NCI-H128 (cell line): ENCODE measurements at regions not wholly inside any gene's neighbourhood (a gene's known extent, or its start where the extent isn't known, plus 50 kb on each side); places are given as distances from the start of the nearest gene placed in this dataset.

Experiments used
- DNase-seq: peaks from one replicate; lab custom pipeline; 2025; ENCODE audit not compliant: unreplicated experiment; lab: John Stamatoyannopoulos, UW

DNA sequence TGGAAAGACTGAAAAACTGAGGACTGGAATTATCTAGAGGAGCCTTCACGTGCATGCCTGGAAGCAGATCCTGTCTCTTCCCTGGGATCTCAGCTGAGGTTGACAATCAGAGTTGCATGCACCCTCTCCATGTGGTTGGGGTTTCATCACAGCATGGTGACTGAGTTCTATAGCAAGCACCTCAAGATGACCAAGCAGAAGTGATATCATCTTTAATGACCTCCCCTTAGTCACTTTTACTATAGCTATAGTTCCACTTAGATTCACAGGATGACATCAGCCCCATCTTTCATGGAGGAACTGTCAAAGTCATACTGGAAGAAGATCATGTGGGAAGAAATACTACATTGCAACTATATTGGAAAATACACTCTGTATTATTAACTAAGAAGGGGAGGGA lies 105.8 kb upstream of the ATXN7L3B start:
- no peak for DNase-seq

DNA sequence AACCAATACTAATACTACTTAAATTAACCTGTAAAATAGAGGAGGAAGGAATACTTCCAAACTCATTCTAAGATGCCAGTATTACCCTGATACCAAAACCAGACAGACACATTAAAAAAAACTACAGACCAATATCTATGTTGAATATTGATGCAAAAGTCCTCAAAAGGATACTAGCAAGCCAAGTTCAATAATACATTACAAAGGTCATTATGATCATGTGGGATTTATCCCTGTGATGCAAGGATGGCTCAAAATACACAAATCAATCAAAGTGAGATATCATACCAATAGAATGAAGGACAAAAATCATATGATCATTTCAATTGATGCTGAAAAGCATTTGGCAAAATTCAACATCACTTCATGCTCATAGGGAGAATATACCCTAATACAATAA lies 97.2 kb upstream of the ATXN7L3B start:
- no peak for DNase-seq

GRCh38 chr12:74441872-74442271 lies 95.8 kb upstream of the ATXN7L3B start:
- DNase-seq, result no peak

- DNase-seq, result no peak
These were observed 91.2 kb upstream of the ATXN7L3B start for GRCh38 chr12:74446466-74446865.

GRCh38 chr12:74449872-74450271 lies 87.8 kb upstream of the ATXN7L3B start:
- no peak for DNase-seq

GRCh38 chr12:74454109-74454508 lies 83.5 kb upstream of the ATXN7L3B start:
- DNase-seq, result no peak

DNA sequence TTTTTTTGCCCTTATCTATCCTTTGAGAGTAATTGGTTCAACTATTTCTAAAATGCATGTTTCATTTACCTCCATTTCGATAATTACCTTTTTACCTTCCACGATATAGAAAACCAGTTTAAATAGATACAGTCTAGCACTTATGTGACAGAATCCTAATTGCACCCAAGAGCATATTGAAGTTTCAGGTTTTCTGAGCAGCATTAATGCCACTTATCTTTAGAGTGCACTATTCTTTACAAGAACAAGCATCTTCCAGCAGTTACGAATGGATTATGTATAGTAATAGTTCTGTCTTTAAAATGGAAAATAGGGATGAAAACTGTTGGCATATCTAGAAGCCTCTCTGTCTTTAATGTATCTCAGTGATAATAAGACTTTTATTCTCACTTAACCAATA lies 82.2 kb upstream of the ATXN7L3B start:
- no peak for DNase-seq

DNA sequence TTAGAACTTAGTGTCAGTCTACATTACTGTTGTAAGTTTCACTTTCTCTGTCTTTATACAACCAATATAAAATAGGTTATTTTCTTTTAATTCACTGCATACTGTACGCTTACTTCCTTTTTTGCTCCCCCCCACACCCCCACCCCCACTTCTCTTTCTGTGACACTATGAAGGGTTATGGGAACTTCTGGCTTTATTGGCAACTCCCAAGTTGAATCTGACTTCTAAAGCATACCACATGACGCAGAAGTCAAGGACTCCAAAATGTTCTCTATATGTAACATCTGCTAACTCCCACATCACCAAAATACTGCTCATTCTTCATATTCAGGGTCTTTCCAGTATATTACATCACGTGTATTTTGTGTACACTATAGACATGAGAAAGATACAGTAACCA lies 81.2 kb upstream of the ATXN7L3B start:
- DNase-seq, result no peak

GRCh38 chr12:74468401-74468800 lies 69.2 kb upstream of the ATXN7L3B start:
- no peak for DNase-seq

GRCh38 chr12:74476234-74476633 lies 61.4 kb upstream of the ATXN7L3B start:
- DNase-seq, result no peak

GRCh38 chr12:74481078-74481477 lies 56.6 kb upstream of the ATXN7L3B start:
- no peak for DNase-seq

DNA sequence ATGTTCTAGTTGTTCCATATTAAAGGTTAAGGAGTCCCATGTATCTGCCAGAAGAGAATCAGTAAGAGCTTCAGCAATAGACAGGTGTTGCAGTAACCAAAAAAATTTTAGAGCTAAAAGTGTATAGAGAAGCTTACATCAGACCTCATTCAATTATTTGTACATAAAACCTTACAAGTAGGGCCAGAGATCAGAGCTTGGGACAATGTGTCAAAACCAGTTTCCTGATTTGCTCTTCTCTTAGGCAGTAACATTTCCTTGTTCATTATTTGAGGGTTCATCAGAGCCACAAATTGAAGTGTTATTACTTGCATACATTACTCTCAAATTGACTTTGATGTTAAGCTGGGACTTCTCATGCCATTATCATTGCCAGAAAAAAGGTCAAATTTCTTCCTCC lies 55.5 kb upstream of the ATXN7L3B start:
- no peak for DNase-seq

- DNase-seq, result no peak
These were observed 54.6 kb upstream of the ATXN7L3B start for GRCh38 chr12:74483057-74483456.
